ENCODE measurements at regions not wholly inside any gene's neighbourhood (a gene's known extent, or its start where the extent isn't known, plus 50 kb on each side); places are given as distances from the start of the nearest gene placed in this dataset.

- DNase-seq, result peak; percentile 83
Measured at GRCh38 chr2:8481463-8482009, 200.3 kb upstream of the ID2 start.

- DNase-seq, result no peak
Measured at GRCh38 chr2:8482432-8482831, 199.4 kb upstream of the ID2 start.

GRCh38 chr2:8484502-8485283 lies 197.2 kb upstream of the ID2 start:
- DNase-seq, result no peak

- no peak for DNase-seq
Measured at GRCh38 chr2:8485736-8486135, 196.1 kb upstream of the ID2 start.

- no peak for DNase-seq
Measured at GRCh38 chr2:8486141-8486540, 195.7 kb upstream of the ID2 start.

- no peak for DNase-seq
Measured at GRCh38 chr2:8487461-8487932, 194.4 kb upstream of the ID2 start.

GRCh38 chr2:8488001-8488738 lies 193.7 kb upstream of the ID2 start:
- peak; percentile 41 for DNase-seq

- no peak for DNase-seq
Measured at GRCh38 chr2:8489221-8489620, 192.6 kb upstream of the ID2 start.

GRCh38 chr2:8489751-8490150 lies 192.1 kb upstream of the ID2 start:
- DNase-seq, result no peak

- DNase-seq, result no peak
Measured at GRCh38 chr2:8490166-8490721, 191.6 kb upstream of the ID2 start.

GRCh38 chr2:8491296-8492027 lies 190.4 kb upstream of the ID2 start:
- peak; percentile 57 for DNase-seq

GRCh38 chr2:8494151-8494550 lies 187.7 kb upstream of the ID2 start:
- no peak for DNase-seq

- no peak for DNase-seq
Measured at GRCh38 chr2:8494589-8494988, 187.3 kb upstream of the ID2 start.

GRCh38 chr2:8495189-8495989 lies 186.5 kb upstream of the ID2 start:
- no peak for DNase-seq

- DNase-seq, result no peak
Measured at GRCh38 chr2:8496079-8496478, 185.8 kb upstream of the ID2 start.

GRCh38 chr2:8496617-8497016 lies 185.2 kb upstream of the ID2 start:
- no peak for DNase-seq

GRCh38 chr2:8498994-8499393 lies 182.9 kb upstream of the ID2 start:
- no peak for DNase-seq

- no peak for DNase-seq
Measured at GRCh38 chr2:8500124-8501054, 181.5 kb upstream of the ID2 start.

GRCh38 chr2:8501061-8501720 lies 180.7 kb upstream of the ID2 start:
- no peak for DNase-seq

GRCh38 chr2:8502316-8502715 lies 179.5 kb upstream of the ID2 start:
- peak; percentile 70 for DNase-seq

All from hematopoietic multipotent progenitor cell treated with erythropoietin and hydrocortisone succinate and interleukin-3 and kit ligand, for 6 days (in vitro differentiated cells).